ENCODE measurements at regions not wholly inside any gene's neighbourhood (a gene's known extent, or its start where the extent isn't known, plus 50 kb on each side); places are given as distances from the start of the nearest gene placed in this dataset.

DNA sequence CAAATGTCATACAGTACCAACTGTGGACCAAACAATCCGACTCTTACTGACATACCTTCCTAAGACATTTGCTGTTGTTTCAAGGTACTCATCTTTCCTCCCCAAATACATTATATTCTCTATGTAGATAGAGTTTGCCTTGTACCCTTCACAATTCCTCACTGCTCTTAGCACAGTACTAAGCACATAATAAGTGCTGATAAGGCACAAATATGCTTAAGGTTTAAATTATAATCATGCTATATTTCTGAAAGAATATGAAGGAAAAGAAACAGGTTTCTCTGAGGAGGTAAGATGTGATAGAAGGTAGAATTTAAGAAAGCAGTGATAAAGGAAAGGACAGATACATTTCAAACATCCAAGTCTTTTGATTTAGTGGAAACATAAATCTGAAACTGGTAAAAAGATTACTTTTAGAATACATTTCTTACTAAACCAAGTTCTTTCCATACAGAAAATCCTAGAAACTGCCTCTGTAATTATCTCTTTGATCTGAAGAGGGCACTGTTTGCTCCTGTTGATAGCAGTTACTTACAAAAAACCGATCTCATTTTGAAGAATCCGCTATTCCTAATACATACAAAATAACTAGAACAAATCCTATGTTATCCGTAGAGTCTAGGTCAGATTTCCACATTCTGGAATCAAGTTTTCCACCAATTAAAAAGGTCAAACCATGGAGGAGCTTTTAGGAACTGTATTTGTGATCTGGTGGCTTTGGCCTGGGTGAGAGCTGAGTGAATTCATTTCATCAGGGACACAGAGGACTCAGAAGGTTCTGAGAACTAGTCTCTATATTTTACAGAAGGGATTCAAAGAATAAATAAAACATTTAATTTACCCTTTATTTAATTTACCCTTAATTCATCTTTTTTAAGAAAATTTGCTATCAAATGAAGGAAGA, 311.9 kb downstream of the DAD1 start (continued):
- TF ChIP-seq CHD2 (IDR thresholded peaks at IDR 0.05; ENCODE audit: low read length, partially characterized antibody) = no peak
- no peak for TF ChIP-seq SMC3 (IDR thresholded peaks at IDR 0.05)
- TF ChIP-seq NFE2L2 (conservative IDR thresholded peaks at IDR 0.05; ENCODE audit: low read length) = no peak
- TF ChIP-seq ZC3H11A (IDR thresholded peaks at IDR 0.05) = no peak
- TF ChIP-seq RAD21 (conservative IDR thresholded peaks at IDR 0.05 in 1 of 2, IDR thresholded peaks at IDR 0.05 in 1 of 2) = peak; percentile 25 to 30; a peak in 2 of 5 replicates
- no peak for TF ChIP-seq NPAS2 (CRISPR knock-in tag; IDR thresholded peaks at IDR 0.05; ENCODE audit: borderline replicate concordance)
- TF ChIP-seq, protein P1, sequence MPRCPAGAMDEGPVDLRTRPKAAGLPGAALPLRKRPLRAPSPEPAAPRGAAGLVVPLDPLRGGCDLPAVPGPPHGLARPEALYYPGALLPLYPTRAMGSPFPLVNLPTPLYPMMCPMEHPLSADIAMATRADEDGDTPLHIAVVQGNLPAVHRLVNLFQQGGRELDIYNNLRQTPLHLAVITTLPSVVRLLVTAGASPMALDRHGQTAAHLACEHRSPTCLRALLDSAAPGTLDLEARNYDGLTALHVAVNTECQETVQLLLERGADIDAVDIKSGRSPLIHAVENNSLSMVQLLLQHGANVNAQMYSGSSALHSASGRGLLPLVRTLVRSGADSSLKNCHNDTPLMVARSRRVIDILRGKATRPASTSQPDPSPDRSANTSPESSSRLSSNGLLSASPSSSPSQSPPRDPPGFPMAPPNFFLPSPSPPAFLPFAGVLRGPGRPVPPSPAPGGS (IDR thresholded peaks at IDR 0.05) = no peak
- TF ChIP-seq, protein P2, sequence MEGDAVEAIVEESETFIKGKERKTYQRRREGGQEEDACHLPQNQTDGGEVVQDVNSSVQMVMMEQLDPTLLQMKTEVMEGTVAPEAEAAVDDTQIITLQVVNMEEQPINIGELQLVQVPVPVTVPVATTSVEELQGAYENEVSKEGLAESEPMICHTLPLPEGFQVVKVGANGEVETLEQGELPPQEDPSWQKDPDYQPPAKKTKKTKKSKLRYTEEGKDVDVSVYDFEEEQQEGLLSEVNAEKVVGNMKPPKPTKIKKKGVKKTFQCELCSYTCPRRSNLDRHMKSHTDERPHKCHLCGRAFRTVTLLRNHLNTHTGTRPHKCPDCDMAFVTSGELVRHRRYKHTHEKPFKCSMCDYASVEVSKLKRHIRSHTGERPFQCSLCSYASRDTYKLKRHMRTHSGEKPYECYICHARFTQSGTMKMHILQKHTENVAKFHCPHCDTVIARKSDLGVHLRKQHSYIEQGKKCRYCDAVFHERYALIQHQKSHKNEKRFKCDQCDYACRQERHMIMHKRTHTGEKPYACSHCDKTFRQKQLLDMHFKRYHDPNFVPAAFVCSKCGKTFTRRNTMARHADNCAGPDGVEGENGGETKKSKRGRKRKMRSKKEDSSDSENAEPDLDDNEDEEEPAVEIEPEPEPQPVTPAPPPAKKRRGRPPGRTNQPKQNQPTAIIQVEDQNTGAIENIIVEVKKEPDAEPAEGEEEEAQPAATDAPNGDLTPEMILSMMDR (IDR thresholded peaks at IDR 0.05) = peak; percentile 68

DNA sequence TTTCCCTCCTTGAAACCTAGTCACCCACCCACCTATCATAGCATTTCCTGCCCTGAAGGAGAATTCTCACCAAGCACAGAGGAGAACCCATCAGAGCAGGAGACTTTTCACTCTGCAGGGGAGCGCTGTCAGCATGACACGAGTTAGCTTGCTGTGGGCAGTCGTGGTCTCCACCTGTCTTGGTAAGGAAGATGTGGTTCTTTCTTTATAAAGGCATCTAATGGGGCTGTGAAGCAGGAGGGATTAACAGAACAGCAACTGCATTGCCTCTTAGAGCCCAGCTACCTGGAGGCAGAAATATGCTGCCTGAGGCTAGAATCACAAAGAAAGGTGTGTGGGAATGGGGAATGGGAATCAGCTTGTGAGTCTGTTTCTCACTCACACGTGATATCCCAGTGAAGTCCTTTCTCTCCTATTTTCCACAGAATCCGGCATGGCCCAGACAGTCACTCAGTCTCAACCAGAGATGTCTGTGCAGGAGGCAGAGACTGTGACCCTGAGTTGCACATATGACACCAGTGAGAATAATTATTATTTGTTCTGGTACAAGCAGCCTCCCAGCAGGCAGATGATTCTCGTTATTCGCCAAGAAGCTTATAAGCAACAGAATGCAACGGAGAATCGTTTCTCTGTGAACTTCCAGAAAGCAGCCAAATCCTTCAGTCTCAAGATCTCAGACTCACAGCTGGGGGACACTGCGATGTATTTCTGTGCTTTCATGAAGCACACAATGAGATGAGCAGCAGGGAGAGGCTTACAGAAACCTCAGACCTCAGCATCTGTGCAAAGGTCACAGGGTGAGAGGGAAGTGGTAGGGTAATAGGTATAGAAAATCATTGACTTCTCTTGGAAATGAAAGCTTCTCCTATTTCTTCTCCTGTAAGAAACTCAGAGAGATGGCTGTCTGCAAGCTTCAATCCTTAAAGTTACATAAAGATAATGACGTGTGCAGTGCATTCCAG, 316.9 kb downstream of the DAD1 start:
- no peak for DNase-seq (ENCODE audit: low read depth in 1 of 2, low spot score in 1 of 2)
- TF ChIP-seq HOXA7 (CRISPR knock-in tag; IDR thresholded peaks at IDR 0.05) (no peak), CEBPB (IDR thresholded peaks at IDR 0.05) (no peak)
- TF ChIP-seq, protein P3, sequence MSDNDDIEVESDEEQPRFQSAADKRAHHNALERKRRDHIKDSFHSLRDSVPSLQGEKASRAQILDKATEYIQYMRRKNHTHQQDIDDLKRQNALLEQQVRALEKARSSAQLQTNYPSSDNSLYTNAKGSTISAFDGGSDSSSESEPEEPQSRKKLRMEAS (IDR thresholded peaks at IDR 0.05) = no peak
- H3K4me1 ChIP-seq = no peaks in the 10 kb centered on the region
- H3K27ac ChIP-seq = no peak overlapping the region
- CTCF ChIA-PET = interaction anchor here (0.9 to 1.5 kb wide), 3 partner anchors 32 to 103 kb away, joined by 3 to 4 read pairs (median 3); no protein-coding TSS in a partner anchor
- ATAC-seq = no peak
- H3K9me3 ChIP-seq = no peaks in the 10 kb centered on the region
- POLR2A ChIA-PET = no interaction called here
- 49% methylated on average over 11 of the region's 11 CpGs for WGBS (ENCODE audit: missing lambda C conversion rate)
- H3K4me2 ChIP-seq = no peak overlapping the region
- no peak overlapping the region for H3K4me3 ChIP-seq
- no peak for FAIRE-seq

DNA sequence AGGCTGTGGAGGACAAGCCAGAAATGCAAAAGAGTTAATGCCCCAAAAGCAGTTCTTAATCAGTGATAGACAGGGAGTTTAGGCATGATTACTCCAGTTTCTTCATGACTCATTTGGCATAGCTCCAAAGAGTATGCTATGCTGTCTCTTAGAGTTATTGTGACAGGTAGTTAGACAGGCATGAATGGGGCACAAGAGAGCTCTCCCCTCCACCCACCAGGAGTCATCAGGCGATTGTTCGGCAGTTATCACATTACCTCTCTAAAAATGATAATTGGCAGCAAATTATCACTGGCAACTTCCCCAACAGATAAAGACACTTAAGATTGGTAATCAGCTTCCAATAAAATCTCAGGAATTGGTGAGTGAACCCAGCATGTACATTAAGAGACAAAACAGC, 320.1 kb downstream of the DAD1 start:
- H3K4me1 ChIP-seq = no peaks in the 10 kb centered on the region
- no peaks in the 10 kb centered on the region for H3K9me3 ChIP-seq
- no peak for TF ChIP-seq HOXA7 (CRISPR knock-in tag; IDR thresholded peaks at IDR 0.05)
- no peak for TF ChIP-seq PHF8 (IDR thresholded peaks at IDR 0.05; ENCODE audit: borderline replicate concordance, low read depth)
- TF ChIP-seq MYC (IDR thresholded peaks at IDR 0.05; ENCODE audit: borderline replicate concordance, low read length) = no peak
- no peak for TF ChIP-seq SMC3 (IDR thresholded peaks at IDR 0.05)
- no peak for TF ChIP-seq GATA3 (IDR thresholded peaks at IDR 0.05; ENCODE audit: borderline replicate concordance)
- no peak for TF ChIP-seq KDM1A (IDR thresholded peaks at IDR 0.05; ENCODE audit: low read depth)
- TF ChIP-seq MAFK (IDR thresholded peaks at IDR 0.05; ENCODE audit: partially characterized antibody) = no peak
- no peak for TF ChIP-seq RAD21 (conservative IDR thresholded peaks at IDR 0.05 in 1 of 2, IDR thresholded peaks at IDR 0.05 in 1 of 2)
- no peak for TF ChIP-seq JUN (IDR thresholded peaks at IDR 0.05)
- TF ChIP-seq MAZ (IDR thresholded peaks at IDR 0.05; ENCODE audit: borderline replicate concordance, low read depth, low read length) = no peak
- TF ChIP-seq, protein P1 (IDR thresholded peaks at IDR 0.05) = no peak
- no peak for TF ChIP-seq POLR2A (IDR thresholded peaks at IDR 0.05; ENCODE audit: low read length)
- TF ChIP-seq, protein P4, sequence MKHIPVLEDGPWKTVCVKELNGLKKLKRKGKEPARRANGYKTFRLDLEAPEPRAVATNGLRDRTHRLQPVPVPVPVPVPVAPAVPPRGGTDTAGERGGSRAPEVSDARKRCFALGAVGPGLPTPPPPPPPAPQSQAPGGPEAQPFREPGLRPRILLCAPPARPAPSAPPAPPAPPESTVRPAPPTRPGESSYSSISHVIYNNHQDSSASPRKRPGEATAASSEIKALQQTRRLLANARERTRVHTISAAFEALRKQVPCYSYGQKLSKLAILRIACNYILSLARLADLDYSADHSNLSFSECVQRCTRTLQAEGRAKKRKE (CRISPR knock-in tag; IDR thresholded peaks at IDR 0.05; ENCODE audit: low read depth) = no peak
- ATAC-seq (no peak), FAIRE-seq (no peak), DNase-seq (ENCODE audit: low read depth in 1 of 2, low spot score in 1 of 2) (no peak)
- 39% methylated on average over 2 of the region's 2 CpGs for WGBS (ENCODE audit: missing lambda C conversion rate)
- no peak overlapping the region for H3K4me2 ChIP-seq
- ChIA-PET CTCF (no interaction called here), POLR2A (no interaction called here)
- H3K4me3 ChIP-seq = no peak overlapping the region
- no peak overlapping the region for H3K27ac ChIP-seq
